OCI-LY7 (cell line): ENCODE measurements at regions not wholly inside any gene's neighbourhood (a gene's known extent, or its start where the extent isn't known, plus 50 kb on each side); places are given as distances from the start of the nearest gene placed in this dataset.

Experiments
- BruUV-seq: library from RNA; stranded (reverse); fragments of 400-500 nt; replicated peaks from 2 replicates; lab custom pipeline; 2021; lab: Mats Ljungman, UMichigan
- CTCF ChIA-PET: fragments of 300-600 bp; sonication (Branson Sonifier 250); formaldehyde crosslinking; loops from one replicate; lab custom pipeline; 2022; ENCODE audit warnings: antibody characterized with exemption; ENCODE audit not compliant: unreplicated experiment; lab: Charles Lee
- POLR2A ChIA-PET: fragments of 300-600 bp; sonication (Branson Sonifier 250); formaldehyde crosslinking; loops from one replicate; lab custom pipeline; 2022; ENCODE audit warnings: antibody characterized with exemption; lab: Charles Lee
- DNase-seq: peaks from one replicate; pipeline ENCODE4 v3.0.0-alpha.2; 2015; ENCODE audit warnings: low spot score
- H2AFZ ChIP-seq: fragments of 200-600 bp; sonication (generic), shearing (Covaris generic); 2 replicates; pipeline ENCODE4 v1.6.1; 2014; ENCODE audit warnings: mild to moderate bottlenecking, antibody characterized with exemption, low read length, moderate library complexity
- H3K27ac ChIP-seq: fragments of 200-600 bp; sonication (generic); 2 replicates; pipeline ENCODE4 v1.5.1; 2014; ENCODE audit warnings: mixed run types, low read depth, mild to moderate bottlenecking, moderate library complexity, low read length, inconsistent platforms; ENCODE audit not compliant: poor library complexity, severe bottlenecking
- H3K36me3 ChIP-seq: fragments of 200-600 bp; sonication (generic); 2 replicates; pipeline ENCODE4 v1.6.1; 2014; ENCODE audit warnings: mild to moderate bottlenecking, antibody characterized with exemption, low read length, moderate library complexity, mixed read lengths; ENCODE audit not compliant: insufficient read depth
- H3K4me1 ChIP-seq: fragments of 200-600 bp; sonication (generic); 2 replicates; pipeline ENCODE4 v1.5.1; 2014; ENCODE audit warnings: mild to moderate bottlenecking, low read length; ENCODE audit not compliant: insufficient read depth, poor library complexity, severe bottlenecking
- H3K4me2 ChIP-seq: fragments of 200-600 bp; sonication (generic); 2 replicates; pipeline ENCODE4 v1.6.1; 2014; ENCODE audit warnings: mild to moderate bottlenecking, low read length
- H3K4me3 ChIP-seq: fragments of 200-600 bp; sonication (generic); 2 replicates; pipeline ENCODE4 v1.5.1; 2014; ENCODE audit warnings: mild to moderate bottlenecking, low read depth, low read length; ENCODE audit not compliant: poor library complexity, severe bottlenecking
- H3K79me2 ChIP-seq: fragments of 200-600 bp; sonication (generic); 2 replicates; pipeline ENCODE4 v1.6.1; 2016; ENCODE audit warnings: low read depth, mild to moderate bottlenecking, low read length, moderate library complexity, mixed read lengths; ENCODE audit not compliant: insufficient read depth
- H3K9me2 ChIP-seq: fragments of 200-600 bp; sonication (generic); 2 replicates; pipeline ENCODE4 v1.6.1; 2016; ENCODE audit warnings: mild to moderate bottlenecking, low read length, mixed read lengths; ENCODE audit not compliant: insufficient read depth
- H3K9me3 ChIP-seq: fragments of 200-600 bp; sonication (generic); 2 replicates; pipeline ENCODE4 v1.6.1; 2014; ENCODE audit warnings: mild to moderate bottlenecking, mixed run types, low read length, mixed read lengths
- H4K20me1 ChIP-seq: fragments of 200-600 bp; sonication (generic); 2 replicates; pipeline ENCODE4 v1.6.1; 2014; ENCODE audit warnings: mild to moderate bottlenecking, antibody characterized with exemption, low read length, moderate library complexity, mixed read lengths; ENCODE audit not compliant: insufficient read depth
- EZH2phosphoT487 ChIP-seq: fragments of 200-600 bp; sonication (generic); IDR thresholded peaks from 2 replicates; pipeline ENCODE4 v1.6.1; 2018; ENCODE audit warnings: low read depth, borderline replicate concordance, mild to moderate bottlenecking, mixed run types, antibody characterized with exemption, low read length, moderate library complexity, mixed read lengths
- intact Hi-C: fragments of 100-400 bp; cut with micrococcal nuclease; formaldehyde crosslinking; loops from one replicate; pipeline ENCODE4 v1.10.0; 2022; ENCODE audit not compliant: unreplicated experiment
- TF ChIP-seq, protein P1 (sequence below): fragments of 200-600 bp; sonication (generic); conservative IDR thresholded peaks from 2 replicates; pipeline ENCODE4 v1.5.1; 2014; ENCODE audit warnings: mild to moderate bottlenecking, antibody characterized with exemption, low read length, moderate library complexity, mixed read lengths

DNA sequence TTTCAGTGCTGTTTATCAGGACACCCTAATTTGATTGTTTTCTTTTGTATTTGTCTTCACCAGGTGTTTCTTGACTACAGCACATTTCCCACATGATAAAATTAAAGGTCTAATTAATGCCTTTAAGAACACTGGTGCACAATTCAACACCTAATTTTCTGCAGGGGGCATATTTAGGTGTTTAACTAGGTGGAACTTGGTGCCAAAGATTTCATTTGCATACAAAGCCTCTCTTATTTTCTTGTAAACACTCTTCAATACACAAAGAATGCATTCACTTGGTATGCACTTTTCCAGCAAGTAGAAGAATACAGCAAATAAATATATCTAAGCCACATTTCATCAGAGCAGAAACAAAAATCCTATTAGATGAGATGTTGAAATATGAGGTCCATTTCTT lies 646.2 kb upstream of the FOXG1 start:
- Histone ChIP-seq H4K20me1 (no peaks in the 10 kb centered on the region), H3K27ac (no peak overlapping the region), H3K4me1 (no peaks in the 10 kb centered on the region), H3K9me2 (no peaks in the 10 kb centered on the region), H3K79me2 (no peaks in the 10 kb centered on the region), H3K36me3 (no peaks in the 10 kb centered on the region), H3K9me3 (peaks cover 4% of the 10 kb centered on the region; the same call in 1 of the 2 replicates), H2AFZ (no peak overlapping the region), H3K4me3 (no peak overlapping the region), H3K4me2 (no peak overlapping the region)
- TF ChIP-seq EZH2phosphoT487, result no peak
- TF ChIP-seq, protein P1, sequence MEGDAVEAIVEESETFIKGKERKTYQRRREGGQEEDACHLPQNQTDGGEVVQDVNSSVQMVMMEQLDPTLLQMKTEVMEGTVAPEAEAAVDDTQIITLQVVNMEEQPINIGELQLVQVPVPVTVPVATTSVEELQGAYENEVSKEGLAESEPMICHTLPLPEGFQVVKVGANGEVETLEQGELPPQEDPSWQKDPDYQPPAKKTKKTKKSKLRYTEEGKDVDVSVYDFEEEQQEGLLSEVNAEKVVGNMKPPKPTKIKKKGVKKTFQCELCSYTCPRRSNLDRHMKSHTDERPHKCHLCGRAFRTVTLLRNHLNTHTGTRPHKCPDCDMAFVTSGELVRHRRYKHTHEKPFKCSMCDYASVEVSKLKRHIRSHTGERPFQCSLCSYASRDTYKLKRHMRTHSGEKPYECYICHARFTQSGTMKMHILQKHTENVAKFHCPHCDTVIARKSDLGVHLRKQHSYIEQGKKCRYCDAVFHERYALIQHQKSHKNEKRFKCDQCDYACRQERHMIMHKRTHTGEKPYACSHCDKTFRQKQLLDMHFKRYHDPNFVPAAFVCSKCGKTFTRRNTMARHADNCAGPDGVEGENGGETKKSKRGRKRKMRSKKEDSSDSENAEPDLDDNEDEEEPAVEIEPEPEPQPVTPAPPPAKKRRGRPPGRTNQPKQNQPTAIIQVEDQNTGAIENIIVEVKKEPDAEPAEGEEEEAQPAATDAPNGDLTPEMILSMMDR, result no peak
- intact Hi-C loops, result no loop called here
- POLR2A ChIA-PET, result no interaction called here
- CTCF ChIA-PET, result no interaction called here
- BruUV-seq, result no TSS peak
- no peak for DNase-seq

DNA sequence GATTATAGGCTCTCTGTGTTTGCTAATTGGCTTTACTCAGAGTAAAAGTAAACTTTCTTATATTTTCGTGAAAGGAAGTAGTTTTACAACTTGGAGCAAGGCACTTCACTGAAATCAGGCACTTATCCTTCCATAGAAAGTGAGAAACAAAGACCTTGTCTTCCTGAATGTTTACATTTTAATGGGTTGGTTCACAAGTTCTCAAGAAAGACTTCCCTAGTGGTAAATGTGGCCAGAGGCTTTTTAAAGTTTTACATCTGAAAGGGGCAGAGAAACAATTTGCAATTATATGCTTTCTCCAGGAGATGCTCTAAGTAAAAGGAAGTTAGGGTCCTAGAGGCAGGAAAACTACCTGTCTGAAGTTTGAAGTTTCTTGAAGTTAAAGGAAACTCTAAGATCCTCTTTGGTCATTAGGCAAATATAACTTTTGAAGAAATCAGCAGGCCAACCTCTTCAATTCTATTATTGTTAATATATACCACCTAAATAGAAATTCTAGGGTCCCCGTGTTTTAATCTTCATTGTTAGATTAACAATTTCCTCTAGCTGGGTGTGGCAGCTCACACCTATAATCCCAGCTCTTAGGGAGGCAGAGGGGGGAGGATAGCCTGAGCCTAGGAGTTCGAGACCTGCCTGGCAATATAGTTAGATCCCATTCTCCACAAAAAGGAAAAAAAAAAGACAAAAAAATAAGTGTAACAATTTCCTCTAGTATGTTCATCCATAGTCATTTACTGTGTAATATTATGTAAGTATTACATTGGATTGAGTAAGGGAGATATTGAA lies 644.9 kb upstream of the FOXG1 start:
- intact Hi-C loops, result no loop called here
- ChIA-PET CTCF (no interaction called here), POLR2A (interaction anchor here (0.7 kb wide), 1 partner anchor 11 kb away, joined by 3 read pairs; no protein-coding TSS in a partner anchor)
- no peak for DNase-seq
- no peaks in the 10 kb centered on the region for H3K79me2 ChIP-seq
- no peak overlapping the region for H3K27ac ChIP-seq
- BruUV-seq, result no TSS peak
- no peaks in the 10 kb centered on the region for H3K4me1 ChIP-seq
- no peaks in the 10 kb centered on the region for H4K20me1 ChIP-seq
- H3K36me3 ChIP-seq, result no peaks in the 10 kb centered on the region
- no peak overlapping the region for H3K4me2 ChIP-seq
- H2AFZ ChIP-seq, result no peak overlapping the region
- no peaks in the 10 kb centered on the region for H3K9me2 ChIP-seq
- no peak overlapping the region for H3K4me3 ChIP-seq
- TF ChIP-seq, protein P1, result no peak
- TF ChIP-seq EZH2phosphoT487, result no peak
- H3K9me3 ChIP-seq, result peaks cover 4% of the 10 kb centered on the region; the same call in 1 of the 2 replicates
